Sigmoid colon (tissue), 4 donors: ENCODE measurements at regions not wholly inside any gene's neighbourhood (a gene's known extent, or its start where the extent isn't known, plus 50 kb on each side); places are given as distances from the start of the nearest gene placed in this dataset.
"Not testable (repeated sequence)": the region's sequence is repeated elsewhere in the genome, so short reads cannot be mapped to it uniquely, and the experiment has no call there.

Source experiments
- CTCF ChIP-seq, 4 experiments: fragments of 450-650 bp in 3 of 4; fragments of 200-600 bp in 1 of 4; IDR thresholded peaks; one replicate each; pipeline ENCODE4 v1.5.1; 2016 to 2019; ENCODE audit warnings: antibody characterized with exemption in 4 of 4, mild to moderate bottlenecking in 3 of 4, moderate library complexity in 2 of 4
- EP300 ChIP-seq, 4 donors: sonication (generic); formaldehyde crosslinking; IDR thresholded peaks; one replicate each; pipeline ENCODE4 v1.6.1; 2017; ENCODE audit warnings: antibody characterized with exemption in 4 of 4

GRCh38 chr21:28581311-28581731 is 411.4 kb downstream of the LTN1 start:
- TF ChIP-seq EP300, CTCF (IDR thresholded peaks at IDR 0.05): not testable (repeated sequence)
